Endodermal cell (in vitro differentiated cells): ENCODE measurements at regions not wholly inside any gene's neighbourhood (a gene's known extent, or its start where the extent isn't known, plus 50 kb on each side); places are given as distances from the start of the nearest gene placed in this dataset.

Experiments
- DNase-seq: peaks from one replicate; pipeline ENCODE4 v3.0.0-alpha.2; 2017
- H3K27ac ChIP-seq: 2 replicates; pipeline ENCODE4 v1.5.1; 2013; ENCODE audit warnings: mild to moderate bottlenecking, low read depth, low read length, moderate library complexity
- H3K27me3 ChIP-seq: 2 replicates; pipeline ENCODE4 v1.6.1; 2013; ENCODE audit warnings: mild to moderate bottlenecking, low read length, moderate library complexity; ENCODE audit not compliant: insufficient read depth, control insufficient read depth, poor library complexity, severe bottlenecking
- H3K36me3 ChIP-seq: 2 replicates; pipeline ENCODE4 v1.7.0; 2013; ENCODE audit warnings: mild to moderate bottlenecking, low read length, moderate library complexity; ENCODE audit not compliant: control insufficient read depth, insufficient read depth
- H3K4me1 ChIP-seq: one replicate; pipeline ENCODE4 v1.7.0; 2013; ENCODE audit warnings: low read length; ENCODE audit not compliant: control insufficient read depth, insufficient read depth
- H3K4me3 ChIP-seq: 2 replicates; pipeline ENCODE4 v1.5.1; 2013; ENCODE audit warnings: mild to moderate bottlenecking, low read length, moderate library complexity
- H3K9ac ChIP-seq: 2 replicates; pipeline ENCODE4 v1.6.1; 2013; ENCODE audit warnings: mild to moderate bottlenecking, low read length, moderate library complexity; ENCODE audit not compliant: poor library complexity, severe bottlenecking; ENCODE audit errors: extremely low read depth
- H3K9me3 ChIP-seq: 2 replicates; pipeline ENCODE4 v1.6.1; 2013; ENCODE audit warnings: mild to moderate bottlenecking, low read length, moderate library complexity; ENCODE audit not compliant: control insufficient read depth
- H3K27ac Mint-ChIP-seq: 2 replicates; pipeline ENCODE4 v1.8.0; 2020; ENCODE audit warnings: mixed read lengths
- H3K27me3 Mint-ChIP-seq: 2 replicates; pipeline ENCODE4 v1.8.0; 2021; ENCODE audit warnings: mild to moderate bottlenecking, mixed read lengths; ENCODE audit not compliant: insufficient read depth
- H3K36me3 Mint-ChIP-seq: 2 replicates; pipeline ENCODE4 v1.8.0; 2020; ENCODE audit warnings: low read depth, mixed read lengths
- H3K4me1 Mint-ChIP-seq: 2 replicates; pipeline ENCODE4 v1.8.0; 2020; ENCODE audit warnings: mixed read lengths
- H3K4me3 Mint-ChIP-seq: 2 replicates; pipeline ENCODE4 v1.8.0; 2020; ENCODE audit warnings: mild to moderate bottlenecking, moderate library complexity, mixed read lengths
- H3K9me3 Mint-ChIP-seq: 2 replicates; pipeline ENCODE4 v1.8.0; 2020; ENCODE audit warnings: mild to moderate bottlenecking, mixed read lengths
- WGBS, 2 experiments: methylation state at CpG; one replicate each; pipeline versions ENCODE4 v1.1.5 to v1.1.7; 2013; ENCODE audit warnings: missing lambda C conversion rate in 2 of 2, mixed read lengths in 1 of 2; ENCODE audit not compliant: insufficient coverage in 1 of 2, insufficient read length in 1 of 2; 5-methylcytosine and 5-hydroxymethylcytosine counted together
- TF ChIP-seq, protein P1 (sequence below): fragments of 200-600 bp; sonication (generic); conservative IDR thresholded peaks from 2 replicates; pipeline ENCODE4 v1.5.0; 2021; ENCODE audit warnings: antibody characterized with exemption, mild to moderate bottlenecking

DNA sequence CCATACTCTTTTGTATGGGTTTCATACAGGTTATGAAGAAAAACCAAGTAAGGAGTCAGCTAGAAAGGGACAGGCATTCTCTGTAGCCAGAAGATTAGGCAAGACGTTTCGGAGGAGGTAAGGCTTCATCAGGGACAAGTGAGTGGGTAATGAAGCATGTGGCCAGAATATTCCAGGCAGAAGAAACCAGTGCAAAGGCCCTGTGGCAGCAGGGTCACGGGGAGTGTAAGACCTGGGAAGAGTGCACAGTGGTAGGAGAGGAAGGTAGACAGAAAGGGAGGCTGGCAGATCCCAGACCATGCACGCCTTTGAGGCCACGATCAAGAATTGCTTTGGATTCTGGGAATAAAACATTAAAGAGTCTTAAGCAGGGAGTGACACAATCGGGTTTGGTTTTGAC is 177.6 kb downstream of the MIAT start:
- H3K4me1 Mint-ChIP-seq = peaks cover 31% of the 10 kb centered on the region
- no peak overlapping the region for H3K27ac Mint-ChIP-seq

DNA sequence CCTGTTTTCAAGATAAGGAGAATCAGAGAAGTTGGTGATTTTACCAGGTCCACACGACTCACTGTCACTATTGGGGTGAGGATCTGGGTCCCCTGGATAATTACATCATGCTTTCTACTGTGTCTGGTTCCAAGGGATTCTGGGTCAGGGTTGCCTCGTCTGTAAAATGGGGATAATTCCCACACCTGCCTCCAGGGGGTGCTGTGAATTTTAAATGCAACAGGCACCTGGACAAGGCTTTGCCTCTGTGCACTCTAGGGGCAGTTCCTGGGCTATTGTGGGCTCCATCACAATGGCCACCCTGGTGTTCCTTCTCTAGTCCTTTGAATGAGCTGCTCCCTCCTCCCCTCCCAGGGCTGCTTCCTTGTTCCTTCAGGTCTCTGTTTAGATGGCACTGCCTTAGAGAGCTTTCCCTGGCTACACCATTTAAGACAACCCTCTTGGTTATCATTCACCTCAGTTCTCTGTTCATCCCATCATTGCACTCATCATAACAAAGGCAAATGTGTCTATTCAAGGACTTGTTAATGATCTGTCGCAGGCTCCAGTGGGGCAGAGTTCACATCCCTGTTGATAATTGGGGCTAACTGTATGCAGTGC is 178.6 kb downstream of the MIAT start:
- peak; percentile 94 for DNase-seq
- Mint-ChIP-seq H3K27me3 (peaks cover 7% of the 10 kb centered on the region), H3K9me3 (no peaks in the 10 kb centered on the region), H3K4me3 (no peak overlapping the region), H3K36me3 (no peaks in the 10 kb centered on the region), H3K4me1 (peaks cover 31% of the 10 kb centered on the region), H3K27ac (no peak overlapping the region)
- no peaks in the 10 kb centered on the region for H3K9me3 ChIP-seq
- no peak overlapping the region for H3K27ac ChIP-seq
- H3K9ac ChIP-seq = no peak overlapping the region
- H3K4me3 ChIP-seq = no peak overlapping the region
- no peaks in the 10 kb centered on the region for H3K36me3 ChIP-seq
- WGBS, 2 experiments = 34 to 36% methylated on average over 3 of the region's 3 CpGs
- H3K4me1 ChIP-seq = peaks cover 2% of the 10 kb centered on the region
- TF ChIP-seq, protein P1, sequence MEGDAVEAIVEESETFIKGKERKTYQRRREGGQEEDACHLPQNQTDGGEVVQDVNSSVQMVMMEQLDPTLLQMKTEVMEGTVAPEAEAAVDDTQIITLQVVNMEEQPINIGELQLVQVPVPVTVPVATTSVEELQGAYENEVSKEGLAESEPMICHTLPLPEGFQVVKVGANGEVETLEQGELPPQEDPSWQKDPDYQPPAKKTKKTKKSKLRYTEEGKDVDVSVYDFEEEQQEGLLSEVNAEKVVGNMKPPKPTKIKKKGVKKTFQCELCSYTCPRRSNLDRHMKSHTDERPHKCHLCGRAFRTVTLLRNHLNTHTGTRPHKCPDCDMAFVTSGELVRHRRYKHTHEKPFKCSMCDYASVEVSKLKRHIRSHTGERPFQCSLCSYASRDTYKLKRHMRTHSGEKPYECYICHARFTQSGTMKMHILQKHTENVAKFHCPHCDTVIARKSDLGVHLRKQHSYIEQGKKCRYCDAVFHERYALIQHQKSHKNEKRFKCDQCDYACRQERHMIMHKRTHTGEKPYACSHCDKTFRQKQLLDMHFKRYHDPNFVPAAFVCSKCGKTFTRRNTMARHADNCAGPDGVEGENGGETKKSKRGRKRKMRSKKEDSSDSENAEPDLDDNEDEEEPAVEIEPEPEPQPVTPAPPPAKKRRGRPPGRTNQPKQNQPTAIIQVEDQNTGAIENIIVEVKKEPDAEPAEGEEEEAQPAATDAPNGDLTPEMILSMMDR = peak; percentile 92
- no peaks in the 10 kb centered on the region for H3K27me3 ChIP-seq

More for the DNA sequence above, 177.6 kb downstream of the MIAT start:
- WGBS, 2 experiments = 91 to 96% methylated on average over 6 of the region's 6 CpGs
- no peaks in the 10 kb centered on the region for H3K9me3 Mint-ChIP-seq
- peaks cover 7% of the 10 kb centered on the region for H3K27me3 Mint-ChIP-seq
- Histone ChIP-seq H3K4me3 (no peak overlapping the region), H3K36me3 (no peaks in the 10 kb centered on the region), H3K27me3 (no peaks in the 10 kb centered on the region), H3K27ac (no peak overlapping the region), H3K9ac (no peak overlapping the region), H3K9me3 (no peaks in the 10 kb centered on the region), H3K4me1 (peaks cover 2% of the 10 kb centered on the region)
- no peak for DNase-seq
- TF ChIP-seq, protein P1 = no peak
- no peaks in the 10 kb centered on the region for H3K36me3 Mint-ChIP-seq
- no peak overlapping the region for H3K4me3 Mint-ChIP-seq

DNA sequence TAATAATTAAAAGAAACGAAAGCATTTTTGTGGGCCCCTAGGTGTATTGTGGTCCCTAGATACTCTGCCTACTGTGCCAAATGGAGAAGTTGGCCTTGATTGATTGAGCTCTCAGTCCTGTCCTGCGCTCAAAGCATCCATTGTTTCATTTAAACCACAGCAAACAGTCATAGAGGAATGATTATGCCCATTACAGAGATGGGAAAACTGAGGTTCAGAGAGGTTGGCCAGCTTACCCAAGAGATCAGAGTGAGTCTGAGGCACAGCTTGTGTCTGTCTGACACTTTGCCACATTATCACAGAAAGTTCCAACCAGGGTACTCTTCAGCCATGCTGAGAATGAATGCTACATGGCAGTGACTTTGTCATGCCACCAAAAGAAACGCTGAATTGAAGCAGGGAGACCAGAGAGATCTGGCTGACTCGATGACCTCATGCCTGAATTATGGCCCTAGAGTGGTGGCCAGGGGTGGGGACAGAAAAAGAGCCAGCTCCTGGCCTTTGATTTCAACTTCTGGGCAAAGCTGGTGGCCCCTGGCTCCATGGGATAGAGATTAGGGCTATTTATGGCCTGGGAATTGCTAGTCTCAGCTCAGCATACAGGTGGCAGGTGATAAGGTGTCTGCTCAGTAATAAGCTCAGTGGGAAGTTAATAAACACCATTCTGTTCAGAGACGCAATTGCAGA is 180.5 kb downstream of the MIAT start:
- DNase-seq = peak; percentile 78
- H3K9ac ChIP-seq = no peak overlapping the region
- H3K27me3 ChIP-seq = no peaks in the 10 kb centered on the region
- Mint-ChIP-seq H3K36me3 (no peaks in the 10 kb centered on the region), H3K9me3 (no peaks in the 10 kb centered on the region), H3K4me1 (peaks cover 18% of the 10 kb centered on the region), H3K27ac (peak overlapping the region; percentile 42), H3K27me3 (peaks cover 8% of the 10 kb centered on the region), H3K4me3 (no peak overlapping the region)
- WGBS, 2 experiments = 48 to 56% methylated on average over 3 to 5 of the region's 5 CpGs
- no peaks in the 10 kb centered on the region for H3K36me3 ChIP-seq
- H3K9me3 ChIP-seq = no peaks in the 10 kb centered on the region
- no peak overlapping the region for H3K4me3 ChIP-seq
- TF ChIP-seq, protein P1 = no peak
- no peaks in the 10 kb centered on the region for H3K4me1 ChIP-seq
- H3K27ac ChIP-seq = no peak overlapping the region
